Loucy (cell line): ENCODE measurements at regions not wholly inside any gene's neighbourhood (a gene's known extent, or its start where the extent isn't known, plus 50 kb on each side); places are given as distances from the start of the nearest gene placed in this dataset.

Source experiments
- CTCF ChIP-seq: fragments of 200-600 bp; sonication (generic); conservative IDR thresholded peaks from 2 replicates; pipeline ENCODE4 v1.5.1; 2014; ENCODE audit warnings: mild to moderate bottlenecking, antibody characterized with exemption, low read length
- EZH2phosphoT487 ChIP-seq: fragments of 200-600 bp; IDR thresholded peaks from 2 replicates; pipeline ENCODE4 v1.6.1; 2018; ENCODE audit warnings: antibody characterized with exemption, mild to moderate bottlenecking, moderate library complexity, borderline replicate concordance

DNA sequence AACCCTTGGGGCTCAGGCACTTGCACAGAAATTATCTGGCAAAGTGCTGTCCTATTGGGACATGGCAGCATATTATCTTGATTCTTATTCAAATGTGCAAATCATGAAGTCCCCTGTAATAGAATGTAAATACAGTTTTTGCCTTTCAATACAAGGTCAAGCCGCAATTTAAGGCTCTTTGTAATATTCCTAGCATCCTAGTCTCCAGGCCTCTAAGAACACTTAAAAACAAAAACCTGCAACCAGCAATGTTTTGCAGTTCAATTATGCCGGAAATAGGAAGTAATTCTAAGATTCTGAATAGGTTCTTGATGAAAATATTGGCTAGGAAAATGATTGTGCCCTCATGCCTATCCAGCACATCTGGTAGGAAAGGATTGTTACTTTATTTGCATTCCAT is 197.2 kb upstream of the IRAK1BP1 start:
- TF ChIP-seq CTCF: no peak
- TF ChIP-seq EZH2phosphoT487: no peak
